ENCODE measurements at regions not wholly inside any gene's neighbourhood (a gene's known extent, or its start where the extent isn't known, plus 50 kb on each side); places are given as distances from the start of the nearest gene placed in this dataset.

- H3K4me3 ChIP-seq (ENCODE audit: low read depth, low read length), result no peak overlapping the region
- no peak for TF ChIP-seq CTCF (conservative IDR thresholded peaks at IDR 0.05; ENCODE audit: low read depth, low read length)
- no peak for DNase-seq (ENCODE audit: low read depth)
Observed at GRCh38 chrX:98452456-98452855, 1568.7 kb downstream of the RPA4 start.

GRCh38 chrX:98459669-98460068 lies 1576.0 kb downstream of the RPA4 start:
- TF ChIP-seq CTCF (conservative IDR thresholded peaks at IDR 0.05; ENCODE audit: low read depth, low read length), result no peak
- no peak for DNase-seq (ENCODE audit: low read depth)
- no peak overlapping the region for H3K4me3 ChIP-seq (ENCODE audit: low read depth, low read length)

- DNase-seq (ENCODE audit: low read depth), result no peak
- H3K4me3 ChIP-seq (ENCODE audit: low read depth, low read length), result no peak overlapping the region
- no peak for TF ChIP-seq CTCF (conservative IDR thresholded peaks at IDR 0.05; ENCODE audit: low read depth, low read length)
Observed at GRCh38 chrX:98480606-98481005, 1596.9 kb downstream of the RPA4 start.

- no peak for TF ChIP-seq CTCF (conservative IDR thresholded peaks at IDR 0.05; ENCODE audit: low read depth, low read length)
- H3K4me3 ChIP-seq (ENCODE audit: low read depth, low read length), result no peak overlapping the region
- no peak for DNase-seq (ENCODE audit: low read depth)
Observed at GRCh38 chrX:98481636-98482035, 1597.9 kb downstream of the RPA4 start.

GRCh38 chrX:98490670-98491069 lies 1607.0 kb downstream of the RPA4 start:
- no peak for DNase-seq (ENCODE audit: low read depth)
- no peak overlapping the region for H3K4me3 ChIP-seq (ENCODE audit: low read depth, low read length)
- TF ChIP-seq CTCF (conservative IDR thresholded peaks at IDR 0.05; ENCODE audit: low read depth, low read length), result no peak

- TF ChIP-seq CTCF (conservative IDR thresholded peaks at IDR 0.05; ENCODE audit: low read depth, low read length), result no peak
- no peak overlapping the region for H3K4me3 ChIP-seq (ENCODE audit: low read depth, low read length)
- DNase-seq (ENCODE audit: low read depth), result no peak
Observed at GRCh38 chrX:98501426-98501825, 1617.7 kb downstream of the RPA4 start.

GRCh38 chrX:98506907-98507306 lies 1623.2 kb downstream of the RPA4 start:
- DNase-seq (ENCODE audit: low read depth), result no peak
- no peak for TF ChIP-seq CTCF (conservative IDR thresholded peaks at IDR 0.05; ENCODE audit: low read depth, low read length)
- H3K4me3 ChIP-seq (ENCODE audit: low read depth, low read length), result no peak overlapping the region

Data from epithelial cell of proximal tubule (primary cell).